HCT116 (cell line): ENCODE measurements at regions not wholly inside any gene's neighbourhood (a gene's known extent, or its start where the extent isn't known, plus 50 kb on each side); places are given as distances from the start of the nearest gene placed in this dataset.

ENCODE experiments used
- ATAC-seq: fragments of 200-7000 bp; cut with Tn5 transposase; 2 replicates; pipeline ENCODE4 v1.9.1; 2020; ENCODE audit warnings: mild to moderate bottlenecking, moderate library complexity
- BruUV-seq: library from RNA; stranded (reverse); fragments of 400-500 nt; replicated peaks from 2 replicates; lab custom pipeline; 2021; lab: Mats Ljungman, UMichigan
- CTCF ChIA-PET: fragments of 300-600 bp; sonication (Branson Sonifier 250); formaldehyde crosslinking; loops from one replicate; lab custom pipeline; 2021; ENCODE audit warnings: antibody characterized with exemption; lab: Charles Lee
- POLR2A ChIA-PET: fragments of 300-600, 350-600 bp; sonication (Branson Sonifier 250); formaldehyde crosslinking; loops from one replicate; lab custom pipeline; 2021; ENCODE audit warnings: antibody characterized with exemption; lab: Charles Lee
- RAD21 ChIA-PET, 2 experiments: fragments of 300-600 bp; sonication (Branson Sonifier 250); formaldehyde crosslinking; loops; one replicate each; lab custom pipeline; 2023; ENCODE audit warnings: low total read pairs in 2 of 2; ENCODE audit not compliant: uncharacterized antibody in 2 of 2, unreplicated experiment in 2 of 2, low non-redundant PET in 1 of 2; lab: Charles Lee
- DNase-seq: peaks from one replicate; pipeline ENCODE4 v3.0.0-alpha.2; 2010; ENCODE audit warnings: low read depth, low spot score
- H2AFZ ChIP-seq: fragments of 200-600 bp; shearing (Covaris generic), sonication (generic); 2 replicates; pipeline ENCODE4 v1.6.1; 2017; ENCODE audit warnings: low read depth, mixed run types, mixed read lengths, antibody characterized with exemption, low read length; ENCODE audit not compliant: poor library complexity, severe bottlenecking
- H3K27ac ChIP-seq: 2 replicates; pipeline ENCODE4 v1.5.1; 2012; ENCODE audit warnings: low read depth, low read length
- H3K27me3 ChIP-seq: fragments of 200-600 bp; sonication (generic); 2 replicates; pipeline ENCODE4 v1.6.1; 2016; ENCODE audit warnings: mixed run types, low read length, mixed read lengths; ENCODE audit not compliant: insufficient read depth
- H3K36me3 ChIP-seq, 2 experiments: fragments of 200-500 bp in 1 of 2; fragments of 200-600 bp in 1 of 2; sonication (Bioruptor generic) in 1 of 2; sonication (generic) in 1 of 2; 2 replicates each; pipeline versions ENCODE4 v1.5.1 to v1.6.1; 2014 to 2016; ENCODE audit warnings: low read length in 2 of 2, inconsistent platforms in 1 of 2, mixed read lengths in 1 of 2, mixed run types in 1 of 2; ENCODE audit not compliant: insufficient read depth in 2 of 2, control insufficient read depth in 1 of 2
- H3K4me1 ChIP-seq, 2 experiments: fragments of 200-600 bp in 1 of 2; sonication (generic) in 1 of 2; 2 replicates each; pipeline versions ENCODE4 v1.5.1 to v1.6.1; 2012 to 2017; ENCODE audit warnings: low read length in 2 of 2, inconsistent platforms in 1 of 2, mild to moderate bottlenecking in 1 of 2, mixed read lengths in 1 of 2, mixed run types in 1 of 2, moderate library complexity in 1 of 2; ENCODE audit not compliant: insufficient read depth in 2 of 2, control insufficient read depth in 1 of 2
- H3K4me2 ChIP-seq: fragments of 200-600 bp; sonication (generic); 2 replicates; pipeline ENCODE4 v1.6.1; 2017; ENCODE audit warnings: mixed run types, low read length, mixed read lengths
- H3K4me3 ChIP-seq, 2 experiments: fragments of 200-600 bp in 1 of 2; sonication (generic) in 1 of 2; replicated peaks in 1 of 2; 2 replicates each; pipeline ENCODE4 v1.5.1; 2011 to 2016; ENCODE audit warnings: low read length in 2 of 2, control low read depth in 1 of 2, low read depth in 1 of 2, mild to moderate bottlenecking in 1 of 2, mixed read lengths in 1 of 2, mixed run types in 1 of 2
- H3K79me2 ChIP-seq: fragments of 200-600 bp; sonication (generic); 2 replicates; pipeline ENCODE4 v1.6.1; 2017; ENCODE audit warnings: mild to moderate bottlenecking, mixed run types, low read length, moderate library complexity, mixed read lengths; ENCODE audit not compliant: insufficient read depth
- H3K9ac ChIP-seq: fragments of 200-600 bp; sonication (generic); 2 replicates; pipeline ENCODE4 v1.6.1; 2016; ENCODE audit warnings: low read length, mixed read lengths
- H3K9me2 ChIP-seq: fragments of 200-600 bp; sonication (generic), shearing (Covaris generic); 2 replicates; pipeline ENCODE4 v1.6.1; 2017; ENCODE audit warnings: mixed run types, mild to moderate bottlenecking, moderate library complexity; ENCODE audit not compliant: insufficient read depth
- H3K9me3 ChIP-seq, 2 experiments: fragments of 200-500 bp in 1 of 2; fragments of 200-600 bp in 1 of 2; sonication (Bioruptor generic) in 1 of 2; sonication (generic) in 1 of 2; 2 replicates each; pipeline ENCODE4 v1.6.1; 2014 to 2017; ENCODE audit warnings: low read length in 2 of 2, mixed read lengths in 2 of 2, inconsistent platforms in 1 of 2, low read depth in 1 of 2, mild to moderate bottlenecking in 1 of 2, mixed run types in 1 of 2, moderate library complexity in 1 of 2; ENCODE audit not compliant: control insufficient read depth in 1 of 2, insufficient read depth in 1 of 2
- H4K20me1 ChIP-seq: fragments of 200-600 bp; sonication (generic), shearing (Covaris generic); 2 replicates; pipeline ENCODE4 v1.6.1; 2017; ENCODE audit warnings: mixed run types, mild to moderate bottlenecking, moderate library complexity; ENCODE audit not compliant: insufficient read depth
- CBX3 ChIP-seq: IDR thresholded peaks from 2 replicates; pipeline ENCODE4 v1.6.1; 2012; ENCODE audit warnings: low read depth
- EGR1 ChIP-seq: IDR thresholded peaks from 2 replicates; pipeline ENCODE4 v1.6.1; 2012; ENCODE audit warnings: low read depth
- ELF1 ChIP-seq: IDR thresholded peaks from 2 replicates; pipeline ENCODE4 v1.6.1; 2012; ENCODE audit warnings: low read depth, borderline replicate concordance
- EZH2 ChIP-seq: fragments of 200-600 bp; sonication (generic); IDR thresholded peaks from 2 replicates; pipeline ENCODE4 v1.6.1; 2017; ENCODE audit warnings: antibody characterized with exemption, mixed run types
- FOSL1 ChIP-seq: IDR thresholded peaks from 2 replicates; pipeline ENCODE4 v1.6.1; 2012; ENCODE audit warnings: low read depth
- POLR2A ChIP-seq: IDR thresholded peaks from 2 replicates; pipeline ENCODE4 v1.7.0; 2011; ENCODE audit warnings: borderline replicate concordance; ENCODE audit not compliant: insufficient read depth, insufficient read length; ENCODE audit errors: extremely low read depth
- POLR2AphosphoS5 ChIP-seq: IDR thresholded peaks from 2 replicates; pipeline ENCODE4 v1.6.1; 2011; ENCODE audit warnings: mild to moderate bottlenecking, low read depth, low read length, moderate library complexity
- RAD21 ChIP-seq: IDR thresholded peaks from 2 replicates; pipeline ENCODE4 v1.6.1; 2012; ENCODE audit warnings: low read depth, mild to moderate bottlenecking
- SIN3A ChIP-seq: IDR thresholded peaks from 2 replicates; pipeline ENCODE4 v1.6.1; 2012; ENCODE audit warnings: low read depth
- SP1 ChIP-seq: IDR thresholded peaks from 2 replicates; pipeline ENCODE4 v1.6.1; 2012; ENCODE audit warnings: low read depth
- SRF ChIP-seq: IDR thresholded peaks from 2 replicates; pipeline ENCODE4 v1.6.1; 2012; ENCODE audit warnings: low read depth
- TCF7L2 ChIP-seq: IDR thresholded peaks from 2 replicates; pipeline ENCODE4 v1.7.0; 2011; ENCODE audit warnings: borderline replicate concordance, inconsistent platforms; ENCODE audit not compliant: insufficient read depth, insufficient read length; ENCODE audit errors: extremely low read depth
- YY1 ChIP-seq: IDR thresholded peaks from 2 replicates; pipeline ENCODE4 v1.6.1; 2011; ENCODE audit warnings: low read length, low read depth, moderate library complexity, mild to moderate bottlenecking; ENCODE audit not compliant: insufficient replicate concordance; ENCODE audit errors: extremely low read depth
- ZFX ChIP-seq: fragments of 450-650 bp; IDR thresholded peaks from 2 replicates; pipeline ENCODE4 v1.6.1; 2017
- intact Hi-C: fragments of 100-400 bp; cut with micrococcal nuclease; formaldehyde crosslinking; loops from 2 replicates; pipeline ENCODE4 v1.10.0; 2022
- TF ChIP-seq, protein P1 (sequence below): IDR thresholded peaks from 2 replicates; pipeline ENCODE4 v1.6.1; 2012
- TF ChIP-seq, protein P2 (sequence below): IDR thresholded peaks from 2 replicates; pipeline ENCODE4 v1.6.1; 2011; ENCODE audit warnings: mild to moderate bottlenecking, low read length, moderate library complexity; ENCODE audit not compliant: insufficient replicate concordance; ENCODE audit errors: extremely low read depth
- TF ChIP-seq, protein P3 (sequence below), 3 experiments: fragments of 200-600 bp in 1 of 3; sonication (generic) in 1 of 3; IDR thresholded peaks in 2 of 3; conservative IDR thresholded peaks in 1 of 3; 2 replicates each; pipeline ENCODE4 v1.5.1; 2012 to 2017; ENCODE audit warnings: low read depth in 2 of 3, low read length in 2 of 3, antibody characterized with exemption in 1 of 3, borderline replicate concordance in 1 of 3, control low read depth in 1 of 3, mild to moderate bottlenecking in 1 of 3, mixed read lengths in 1 of 3, mixed run types in 1 of 3, moderate library complexity in 1 of 3; ENCODE audit not compliant: insufficient read depth in 1 of 3
- TF ChIP-seq, protein P4 (sequence below): IDR thresholded peaks from 2 replicates; pipeline ENCODE4 v1.6.1; 2012; ENCODE audit warnings: low read depth

DNA sequence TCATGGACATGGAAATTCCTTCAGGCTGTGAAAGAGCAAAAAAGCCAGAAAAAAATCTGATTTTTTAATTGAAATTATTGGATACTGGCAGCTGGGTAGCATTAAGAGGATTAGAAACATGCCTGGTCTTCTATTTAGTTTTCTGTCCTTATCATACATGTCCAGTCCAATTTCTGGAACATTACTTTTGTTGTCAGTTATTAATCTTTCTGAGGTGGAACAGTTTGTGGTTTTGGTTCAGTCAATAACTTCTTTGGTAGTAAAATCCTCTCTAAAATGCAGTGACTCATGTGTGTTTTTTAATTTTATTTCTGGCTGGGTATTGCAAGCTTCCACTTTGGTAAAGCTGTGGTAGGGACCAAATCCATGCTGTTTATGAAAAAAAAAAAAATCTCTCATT lies 687.0 kb upstream of the ADGRL2 start:
- POLR2A ChIA-PET, result no interaction called here
- no peaks in the 10 kb centered on the region for H3K36me3 ChIP-seq
- no peak overlapping the region for H3K27ac ChIP-seq
- RAD21 ChIA-PET, result no interaction called here
- no peak for ATAC-seq
- no peaks in the 10 kb centered on the region for H3K27me3 ChIP-seq
- DNase-seq, result no peak
- CTCF ChIA-PET, result no interaction called here
- intact Hi-C loops, result no loop called here
- no peak overlapping the region for H2AFZ ChIP-seq
- no peaks in the 10 kb centered on the region for H3K9me3 ChIP-seq
- H3K4me3 ChIP-seq, result no peak overlapping the region
- no peaks in the 10 kb centered on the region for H3K79me2 ChIP-seq
- no peak overlapping the region for H3K9ac ChIP-seq
- no peaks in the 10 kb centered on the region for H3K9me2 ChIP-seq
- no peaks in the 10 kb centered on the region for H4K20me1 ChIP-seq
- H3K4me2 ChIP-seq, result no peak overlapping the region
- TF ChIP-seq POLR2A, result no peak
- no peak for TF ChIP-seq SRF
- no peak for TF ChIP-seq EGR1
- no peak for TF ChIP-seq ELF1
- no peak for TF ChIP-seq ZFX
- no peak for TF ChIP-seq YY1
- TF ChIP-seq RAD21, result no peak
- TF ChIP-seq, protein P1, sequence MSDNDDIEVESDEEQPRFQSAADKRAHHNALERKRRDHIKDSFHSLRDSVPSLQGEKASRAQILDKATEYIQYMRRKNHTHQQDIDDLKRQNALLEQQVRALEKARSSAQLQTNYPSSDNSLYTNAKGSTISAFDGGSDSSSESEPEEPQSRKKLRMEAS, result no peak
- TF ChIP-seq CBX3, result no peak
- TF ChIP-seq FOSL1, result no peak
- no peak for TF ChIP-seq SIN3A
- TF ChIP-seq, protein P2, sequence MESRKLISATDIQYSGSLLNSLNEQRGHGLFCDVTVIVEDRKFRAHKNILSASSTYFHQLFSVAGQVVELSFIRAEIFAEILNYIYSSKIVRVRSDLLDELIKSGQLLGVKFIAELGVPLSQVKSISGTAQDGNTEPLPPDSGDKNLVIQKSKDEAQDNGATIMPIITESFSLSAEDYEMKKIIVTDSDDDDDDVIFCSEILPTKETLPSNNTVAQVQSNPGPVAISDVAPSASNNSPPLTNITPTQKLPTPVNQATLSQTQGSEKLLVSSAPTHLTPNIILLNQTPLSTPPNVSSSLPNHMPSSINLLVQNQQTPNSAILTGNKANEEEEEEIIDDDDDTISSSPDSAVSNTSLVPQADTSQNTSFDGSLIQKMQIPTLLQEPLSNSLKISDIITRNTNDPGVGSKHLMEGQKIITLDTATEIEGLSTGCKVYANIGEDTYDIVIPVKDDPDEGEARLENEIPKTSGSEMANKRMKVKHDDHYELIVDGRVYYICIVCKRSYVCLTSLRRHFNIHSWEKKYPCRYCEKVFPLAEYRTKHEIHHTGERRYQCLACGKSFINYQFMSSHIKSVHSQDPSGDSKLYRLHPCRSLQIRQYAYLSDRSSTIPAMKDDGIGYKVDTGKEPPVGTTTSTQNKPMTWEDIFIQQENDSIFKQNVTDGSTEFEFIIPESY, result no peak
- no peak for TF ChIP-seq TCF7L2
- TF ChIP-seq, protein P3, sequence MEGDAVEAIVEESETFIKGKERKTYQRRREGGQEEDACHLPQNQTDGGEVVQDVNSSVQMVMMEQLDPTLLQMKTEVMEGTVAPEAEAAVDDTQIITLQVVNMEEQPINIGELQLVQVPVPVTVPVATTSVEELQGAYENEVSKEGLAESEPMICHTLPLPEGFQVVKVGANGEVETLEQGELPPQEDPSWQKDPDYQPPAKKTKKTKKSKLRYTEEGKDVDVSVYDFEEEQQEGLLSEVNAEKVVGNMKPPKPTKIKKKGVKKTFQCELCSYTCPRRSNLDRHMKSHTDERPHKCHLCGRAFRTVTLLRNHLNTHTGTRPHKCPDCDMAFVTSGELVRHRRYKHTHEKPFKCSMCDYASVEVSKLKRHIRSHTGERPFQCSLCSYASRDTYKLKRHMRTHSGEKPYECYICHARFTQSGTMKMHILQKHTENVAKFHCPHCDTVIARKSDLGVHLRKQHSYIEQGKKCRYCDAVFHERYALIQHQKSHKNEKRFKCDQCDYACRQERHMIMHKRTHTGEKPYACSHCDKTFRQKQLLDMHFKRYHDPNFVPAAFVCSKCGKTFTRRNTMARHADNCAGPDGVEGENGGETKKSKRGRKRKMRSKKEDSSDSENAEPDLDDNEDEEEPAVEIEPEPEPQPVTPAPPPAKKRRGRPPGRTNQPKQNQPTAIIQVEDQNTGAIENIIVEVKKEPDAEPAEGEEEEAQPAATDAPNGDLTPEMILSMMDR (IDR thresholded peaks at IDR 0.05 in 2 of 3, conservative IDR thresholded peaks at IDR 0.05 in 1 of 3; ENCODE audit: borderline replicate concordance in 1 of 3, insufficient read depth in 1 of 3, low read depth in 2 of 3, low read length in 2 of 3), result no peak
- no peak for TF ChIP-seq SP1
- TF ChIP-seq, protein P4, sequence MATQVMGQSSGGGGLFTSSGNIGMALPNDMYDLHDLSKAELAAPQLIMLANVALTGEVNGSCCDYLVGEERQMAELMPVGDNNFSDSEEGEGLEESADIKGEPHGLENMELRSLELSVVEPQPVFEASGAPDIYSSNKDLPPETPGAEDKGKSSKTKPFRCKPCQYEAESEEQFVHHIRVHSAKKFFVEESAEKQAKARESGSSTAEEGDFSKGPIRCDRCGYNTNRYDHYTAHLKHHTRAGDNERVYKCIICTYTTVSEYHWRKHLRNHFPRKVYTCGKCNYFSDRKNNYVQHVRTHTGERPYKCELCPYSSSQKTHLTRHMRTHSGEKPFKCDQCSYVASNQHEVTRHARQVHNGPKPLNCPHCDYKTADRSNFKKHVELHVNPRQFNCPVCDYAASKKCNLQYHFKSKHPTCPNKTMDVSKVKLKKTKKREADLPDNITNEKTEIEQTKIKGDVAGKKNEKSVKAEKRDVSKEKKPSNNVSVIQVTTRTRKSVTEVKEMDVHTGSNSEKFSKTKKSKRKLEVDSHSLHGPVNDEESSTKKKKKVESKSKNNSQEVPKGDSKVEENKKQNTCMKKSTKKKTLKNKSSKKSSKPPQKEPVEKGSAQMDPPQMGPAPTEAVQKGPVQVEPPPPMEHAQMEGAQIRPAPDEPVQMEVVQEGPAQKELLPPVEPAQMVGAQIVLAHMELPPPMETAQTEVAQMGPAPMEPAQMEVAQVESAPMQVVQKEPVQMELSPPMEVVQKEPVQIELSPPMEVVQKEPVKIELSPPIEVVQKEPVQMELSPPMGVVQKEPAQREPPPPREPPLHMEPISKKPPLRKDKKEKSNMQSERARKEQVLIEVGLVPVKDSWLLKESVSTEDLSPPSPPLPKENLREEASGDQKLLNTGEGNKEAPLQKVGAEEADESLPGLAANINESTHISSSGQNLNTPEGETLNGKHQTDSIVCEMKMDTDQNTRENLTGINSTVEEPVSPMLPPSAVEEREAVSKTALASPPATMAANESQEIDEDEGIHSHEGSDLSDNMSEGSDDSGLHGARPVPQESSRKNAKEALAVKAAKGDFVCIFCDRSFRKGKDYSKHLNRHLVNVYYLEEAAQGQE, result no peak
- TF ChIP-seq POLR2AphosphoS5, result no peak
- no peak for TF ChIP-seq EZH2
- no peaks in the 10 kb centered on the region for H3K4me1 ChIP-seq
- no TSS peak for BruUV-seq
